SH-SY5Y (cell line): ENCODE measurements at regions not wholly inside any gene's neighbourhood (a gene's known extent, or its start where the extent isn't known, plus 50 kb on each side); places are given as distances from the start of the nearest gene placed in this dataset.

Source experiments
- GATA2 ChIP-seq: IDR thresholded peaks from 2 replicates; pipeline ENCODE4 v1.6.1; 2011; ENCODE audit warnings: mild to moderate bottlenecking, low read depth, low read length
- GATA3 ChIP-seq: IDR thresholded peaks from 2 replicates; pipeline ENCODE4 v1.6.1; 2011; ENCODE audit warnings: low read depth, mild to moderate bottlenecking, low read length, moderate library complexity

GRCh38 chr22:25402160-25402500 lies 162.3 kb upstream of the GRK3 start:
- TF ChIP-seq GATA2 (no peak), GATA3 (no peak)
